MCF 10A (cell line): ENCODE measurements at regions not wholly inside any gene's neighbourhood (a gene's known extent, or its start where the extent isn't known, plus 50 kb on each side); places are given as distances from the start of the nearest gene placed in this dataset.

Experiments used
- BruUV-seq: library from RNA; stranded (reverse); fragments of 400-500 nt; replicated peaks from 2 replicates; lab custom pipeline; 2021; lab: Mats Ljungman, UMichigan
- CTCF ChIA-PET: fragments of 300-600 bp; sonication (Branson Sonifier 250); formaldehyde crosslinking; extraction: SDS; loops from one replicate; lab custom pipeline; 2021; ENCODE audit warnings: antibody characterized with exemption, inconsistent platforms; lab: Yijun Ruan, JAX
- POLR2A ChIA-PET: fragments of 300-600, 350-650 bp; sonication (Branson Sonifier 250); formaldehyde crosslinking; extraction: SDS; loops from one replicate; lab custom pipeline; 2020; ENCODE audit warnings: antibody characterized with exemption, inconsistent platforms; lab: Yijun Ruan, JAX
- DNase-seq: peaks from one replicate; pipeline ENCODE4 v3.0.0-alpha.2; 2018; ENCODE audit not compliant: unreplicated experiment
- H3K27ac Mint-ChIP-seq: one replicate; pipeline ENCODE4 v1.8.0; 2022; ENCODE audit warnings: mild to moderate bottlenecking, low read depth, mixed read lengths; ENCODE audit not compliant: unreplicated experiment
- H3K27me3 Mint-ChIP-seq: one replicate; pipeline ENCODE4 v1.8.0; 2022; ENCODE audit warnings: mixed read lengths; ENCODE audit not compliant: insufficient read depth, unreplicated experiment
- H3K36me3 Mint-ChIP-seq: one replicate; pipeline ENCODE4 v1.8.0; 2022; ENCODE audit warnings: mild to moderate bottlenecking, moderate library complexity, mixed read lengths; ENCODE audit not compliant: insufficient read depth, unreplicated experiment
- H3K4me1 Mint-ChIP-seq: one replicate; pipeline ENCODE4 v1.8.0; 2022; ENCODE audit warnings: mixed read lengths; ENCODE audit not compliant: insufficient read depth, unreplicated experiment
- H3K4me3 Mint-ChIP-seq: one replicate; pipeline ENCODE4 v1.8.0; 2022; ENCODE audit warnings: mild to moderate bottlenecking, moderate library complexity, mixed read lengths; ENCODE audit not compliant: unreplicated experiment
- H3K9me3 Mint-ChIP-seq: one replicate; pipeline ENCODE4 v1.8.0; 2022; ENCODE audit warnings: mixed read lengths; ENCODE audit not compliant: unreplicated experiment
- CTCF ChIP-seq: fragments of 200-600 bp; IDR thresholded peaks from one replicate; pipeline ENCODE4 v1.8.0; 2022; ENCODE audit warnings: antibody characterized with exemption, mild to moderate bottlenecking; ENCODE audit not compliant: unreplicated experiment
- intact Hi-C: fragments of 100-400 bp; cut with micrococcal nuclease; formaldehyde crosslinking; loops from 2 replicates; pipeline ENCODE4 v1.14.1; 2022

- no TSS peak for BruUV-seq
- no peak for TF ChIP-seq CTCF
- intact Hi-C loops = no loop called here
- no peaks in the 10 kb centered on the region for H3K4me1 Mint-ChIP-seq
- H3K36me3 Mint-ChIP-seq = no peaks in the 10 kb centered on the region
- no peak overlapping the region for H3K27ac Mint-ChIP-seq
- ChIA-PET POLR2A (interaction anchor here (0.6 kb wide), 1 partner anchor 769 kb away, joined by 3 read pairs; no protein-coding TSS in a partner anchor), CTCF (no interaction called here)
- DNase-seq = no peak
- no peaks in the 10 kb centered on the region for H3K27me3 Mint-ChIP-seq
- no peaks in the 10 kb centered on the region for H3K9me3 Mint-ChIP-seq
- H3K4me3 Mint-ChIP-seq = no peak overlapping the region
These were observed 168.3 kb upstream of the TLE4 start for GRCh38 chr9:79403495-79403894.

GRCh38 chr9:79408200-79408599, 163.6 kb upstream of the TLE4 start:
- Mint-ChIP-seq H3K27me3 (no peaks in the 10 kb centered on the region), H3K4me3 (no peak overlapping the region), H3K4me1 (no peaks in the 10 kb centered on the region), H3K9me3 (no peaks in the 10 kb centered on the region), H3K36me3 (no peaks in the 10 kb centered on the region), H3K27ac (no peak overlapping the region)
- ChIA-PET POLR2A (no interaction called here), CTCF (no interaction called here)
- intact Hi-C loops = no loop called here
- TF ChIP-seq CTCF = no peak
- no peak for DNase-seq
- no TSS peak for BruUV-seq

GRCh38 chr9:79408617-79409016, 163.1 kb upstream of the TLE4 start:
- no TSS peak for BruUV-seq
- ChIA-PET CTCF (no interaction called here), POLR2A (no interaction called here)
- Mint-ChIP-seq H3K9me3 (no peaks in the 10 kb centered on the region), H3K36me3 (no peaks in the 10 kb centered on the region), H3K27ac (no peak overlapping the region), H3K4me3 (no peak overlapping the region), H3K27me3 (no peaks in the 10 kb centered on the region), H3K4me1 (no peaks in the 10 kb centered on the region)
- intact Hi-C loops = no loop called here
- DNase-seq = no peak
- no peak for TF ChIP-seq CTCF

GRCh38 chr9:79409182-79409823, 162.5 kb upstream of the TLE4 start:
- ChIA-PET POLR2A (interaction anchor here (0.6 to 1.6 kb wide), 2 partner anchors 9 to 10 kb away, joined by 3 read pairs; no protein-coding TSS in a partner anchor), CTCF (interaction anchor here (0.6 kb wide), 1 partner anchor 9 kb away, joined by 5 read pairs; no protein-coding TSS in a partner anchor)
- Mint-ChIP-seq H3K9me3 (no peaks in the 10 kb centered on the region), H3K4me1 (no peaks in the 10 kb centered on the region), H3K27ac (no peak overlapping the region), H3K36me3 (no peaks in the 10 kb centered on the region), H3K27me3 (no peaks in the 10 kb centered on the region), H3K4me3 (no peak overlapping the region)
- BruUV-seq = no TSS peak
- intact Hi-C loops = no loop called here
- no peak for TF ChIP-seq CTCF
- no peak for DNase-seq
